NCI-H128 (cell line): ENCODE measurements at regions not wholly inside any gene's neighbourhood (a gene's known extent, or its start where the extent isn't known, plus 50 kb on each side); places are given as distances from the start of the nearest gene placed in this dataset.

Experiments
- DNase-seq: peaks from one replicate; lab custom pipeline; 2025; ENCODE audit not compliant: unreplicated experiment; lab: John Stamatoyannopoulos, UW

DNA sequence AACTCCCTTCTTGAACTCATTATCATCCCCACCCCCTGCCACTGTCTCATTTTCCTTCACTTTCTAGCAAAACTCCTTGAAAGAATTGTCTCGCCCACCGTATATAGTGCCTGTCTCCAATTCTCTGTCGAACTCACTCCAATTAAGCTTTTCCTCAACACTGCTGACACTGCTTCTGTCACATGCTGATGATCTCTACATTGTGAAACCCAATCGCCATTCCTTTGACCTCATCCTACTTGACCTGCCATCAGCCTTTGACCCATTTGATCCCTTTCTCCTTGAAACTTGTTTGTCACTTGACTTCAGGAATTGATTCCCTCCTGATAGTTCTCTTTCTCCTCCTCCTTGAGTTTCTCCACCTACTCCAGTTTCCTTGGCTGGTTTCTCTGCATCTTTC lies 54.8 kb downstream of the CCDC71L start:
- DNase-seq = no peak

DNA sequence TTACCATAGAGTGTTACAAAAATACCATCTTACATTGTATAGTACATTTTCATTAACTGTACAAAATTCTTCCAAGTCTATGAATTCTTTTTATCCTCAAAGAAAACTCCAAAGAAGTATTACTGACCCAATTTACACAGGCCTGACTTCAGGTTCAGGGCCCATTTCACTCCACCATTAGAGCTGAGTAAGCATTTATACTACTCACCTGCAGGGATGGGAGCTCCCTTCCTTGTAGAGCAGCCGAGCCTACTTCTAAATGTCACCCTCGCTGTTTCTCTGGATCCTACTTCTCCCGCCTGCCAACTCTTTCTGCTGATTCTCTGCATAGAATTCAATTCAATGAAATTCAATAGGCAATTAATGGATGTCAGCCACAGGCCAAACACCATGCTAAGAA lies 56.0 kb downstream of the CCDC71L start:
- no peak for DNase-seq

DNA sequence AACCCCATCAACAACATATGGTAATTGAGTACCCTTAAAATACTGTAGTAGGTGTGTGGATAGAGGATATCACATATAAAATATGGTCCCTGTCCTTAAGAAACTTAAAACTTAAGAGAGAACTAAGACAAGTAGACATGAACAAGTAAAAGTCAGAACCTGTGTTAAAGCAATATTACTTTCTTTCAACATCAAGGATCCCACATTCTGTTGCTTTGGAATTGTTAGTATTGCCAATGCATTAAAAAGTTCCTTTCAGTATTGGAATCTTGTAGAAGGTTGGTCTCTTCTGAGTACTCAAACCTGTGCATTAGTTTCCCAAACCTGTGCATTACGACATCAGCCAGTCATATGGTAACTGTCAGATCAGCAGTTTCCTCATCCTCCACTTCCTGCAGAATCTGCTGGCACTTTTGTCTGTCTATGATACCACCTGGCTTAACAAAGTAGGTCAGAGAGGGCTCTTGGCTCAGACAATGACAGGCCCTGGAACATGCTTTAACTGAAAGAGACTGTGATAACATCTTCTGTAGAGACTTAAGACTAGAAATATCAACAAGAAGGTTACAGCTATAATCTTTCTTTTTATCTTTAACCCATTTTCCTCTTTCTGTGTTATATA lies 56.5 kb downstream of the CCDC71L start:
- no peak for DNase-seq

DNA sequence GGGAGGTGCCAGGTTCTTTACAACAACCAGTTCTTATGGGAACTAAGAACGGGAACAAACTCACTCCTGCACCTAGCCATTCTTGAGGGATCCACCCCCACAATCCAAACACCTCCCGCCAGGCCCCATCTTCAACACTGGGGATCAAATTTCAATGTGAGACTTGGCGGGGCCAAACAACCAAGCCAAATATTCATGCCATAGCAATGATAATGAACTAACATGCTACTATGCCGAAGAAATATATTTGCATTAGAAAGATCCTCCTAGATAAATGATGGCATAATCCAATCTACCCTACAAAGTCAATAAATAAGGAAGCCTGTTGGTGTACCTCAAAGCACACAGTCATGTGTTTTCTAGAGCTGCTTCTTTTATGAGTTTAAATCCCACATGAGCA lies 57.6 kb downstream of the CCDC71L start:
- no peak for DNase-seq

DNA sequence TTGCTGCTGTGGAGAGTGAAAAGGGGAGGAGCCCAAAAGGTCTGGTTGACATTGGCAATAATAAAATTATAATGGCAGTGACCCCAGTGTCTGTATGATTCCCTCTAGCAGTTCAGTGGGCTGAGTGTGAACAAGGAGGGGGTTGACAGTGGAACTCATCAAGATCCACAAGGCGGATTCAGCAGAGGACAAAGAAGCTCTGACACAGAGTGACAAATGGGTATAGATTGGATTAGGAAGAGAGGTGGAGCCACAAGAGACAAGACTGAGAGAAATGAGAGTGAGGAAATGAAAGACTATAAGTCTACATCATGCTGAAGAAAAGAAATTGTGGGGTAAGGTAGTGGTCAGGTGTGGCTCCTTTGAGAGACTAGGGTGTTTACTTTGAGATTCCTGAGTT lies 58.9 kb downstream of the CCDC71L start:
- no peak for DNase-seq

DNA sequence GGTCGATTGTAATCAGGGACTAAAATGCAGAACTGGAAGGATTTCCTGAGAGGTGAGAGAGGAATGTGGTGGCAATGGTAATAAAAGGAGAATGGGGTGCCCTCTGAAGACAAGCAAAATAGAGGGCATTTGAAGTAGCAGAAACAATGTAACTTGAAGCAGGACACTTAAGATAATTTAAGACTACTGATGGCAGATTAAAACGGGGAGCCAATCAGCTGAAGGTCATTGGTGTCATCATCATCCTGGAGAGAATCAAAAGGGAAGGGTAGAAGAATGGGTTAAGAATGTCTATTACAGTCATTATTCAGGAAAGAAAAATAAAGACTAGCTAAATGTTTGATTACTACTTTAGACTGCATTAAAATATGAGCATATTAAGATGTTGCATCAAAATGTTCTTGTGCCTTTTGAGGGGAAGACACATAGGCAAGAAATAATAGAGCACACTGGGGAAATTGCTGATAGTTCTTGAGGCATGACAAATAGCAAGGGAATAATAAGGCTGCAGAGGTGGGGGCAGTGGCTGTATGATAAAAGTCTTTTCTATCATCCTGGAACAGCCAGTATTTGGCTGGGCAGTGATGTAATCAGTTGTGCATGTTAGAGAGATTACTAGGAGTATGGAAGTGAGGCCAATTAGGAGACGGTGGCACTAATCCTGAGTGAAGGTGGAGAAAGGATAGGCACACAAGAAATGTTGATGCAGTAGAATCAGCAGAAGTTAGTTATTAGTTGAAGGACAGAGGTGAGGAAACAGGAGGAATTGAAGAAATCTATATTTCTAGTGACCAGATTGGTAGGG lies 60.2 kb downstream of the CCDC71L start:
- DNase-seq = no peak

DNA sequence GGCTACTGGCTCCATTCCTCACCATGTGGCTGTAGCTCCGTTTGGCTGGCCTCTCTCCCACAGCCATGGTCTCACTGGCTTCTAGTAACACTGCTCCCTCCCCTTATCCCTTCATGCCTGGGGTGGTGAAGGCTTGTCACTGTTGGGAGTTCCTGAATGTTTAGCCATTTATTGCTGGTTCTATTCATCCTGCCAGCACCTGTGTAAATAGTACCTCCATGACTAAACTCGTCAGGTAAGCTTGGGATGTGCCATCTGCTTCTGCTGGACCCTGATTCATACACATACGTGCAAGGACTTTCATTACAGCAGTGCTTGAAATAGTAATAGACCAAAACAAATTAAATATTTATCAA lies 61.6 kb downstream of the CCDC71L start:
- DNase-seq = no peak

DNA sequence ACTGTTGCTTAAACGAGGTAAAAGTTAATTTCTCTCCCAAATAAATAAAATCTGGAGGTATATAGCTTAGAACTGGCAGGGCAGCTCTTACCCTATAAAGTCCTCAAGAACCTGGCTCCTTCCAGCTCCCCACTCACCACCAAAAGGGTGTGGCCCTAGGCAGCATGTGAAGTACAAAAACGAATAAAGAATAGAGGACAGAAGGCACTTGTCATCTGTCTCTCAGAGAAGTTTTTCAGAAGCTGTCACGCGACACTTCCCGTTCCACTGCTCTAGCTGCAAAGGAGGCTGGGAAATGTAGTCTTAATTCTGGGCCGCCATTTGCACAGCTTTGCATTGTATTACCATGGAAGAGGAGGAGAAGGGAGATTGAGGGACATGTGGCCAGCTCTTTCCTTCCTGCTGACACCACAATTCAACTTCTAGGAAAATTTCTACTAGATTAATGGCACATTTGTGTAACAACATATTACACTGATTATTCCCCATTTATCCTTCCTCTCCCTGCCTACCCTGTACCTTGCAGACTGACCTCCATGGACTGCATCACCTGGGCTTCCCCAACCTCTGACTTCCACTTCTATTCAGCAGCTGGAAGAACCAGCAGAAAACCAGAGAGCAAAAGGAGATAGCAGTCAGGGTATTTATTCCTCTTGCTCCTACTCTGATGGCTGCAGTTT lies 62.2 kb downstream of the CCDC71L start:
- DNase-seq = no peak

DNA sequence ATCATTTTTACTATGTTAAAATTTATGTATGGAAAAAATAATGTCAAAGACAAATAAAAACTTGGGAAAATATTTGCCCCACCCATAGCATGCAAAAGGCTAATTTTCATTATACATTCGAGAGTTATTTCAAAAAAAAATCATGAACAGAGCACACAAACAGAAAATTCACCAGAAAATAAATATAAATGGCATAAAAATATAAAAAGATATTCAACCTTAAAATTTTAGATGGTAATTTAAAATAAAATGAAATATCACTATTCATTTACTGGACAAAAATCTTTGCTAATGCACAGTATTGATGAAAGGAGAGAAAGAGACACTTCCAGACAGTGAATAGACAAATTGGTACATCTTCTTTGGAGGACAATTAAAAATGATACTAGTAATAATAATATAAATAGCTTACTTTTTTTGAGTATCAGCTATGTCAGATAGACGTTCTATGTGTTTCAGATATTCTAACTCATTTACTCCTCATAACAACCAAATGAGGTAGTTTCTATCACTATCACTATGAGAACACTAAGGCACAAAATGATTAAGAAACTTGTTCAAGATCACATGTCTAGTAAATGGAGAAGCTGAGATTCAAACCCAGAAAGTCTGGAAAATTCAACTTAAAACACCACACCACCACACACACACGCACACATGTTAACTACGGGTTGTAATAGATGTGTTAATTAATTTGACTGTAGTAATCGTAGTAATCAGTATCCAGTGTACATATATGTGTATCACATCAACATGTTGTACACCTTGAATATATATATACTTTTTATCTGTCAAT lies 63.0 kb downstream of the CCDC71L start:
- DNase-seq = no peak

DNA sequence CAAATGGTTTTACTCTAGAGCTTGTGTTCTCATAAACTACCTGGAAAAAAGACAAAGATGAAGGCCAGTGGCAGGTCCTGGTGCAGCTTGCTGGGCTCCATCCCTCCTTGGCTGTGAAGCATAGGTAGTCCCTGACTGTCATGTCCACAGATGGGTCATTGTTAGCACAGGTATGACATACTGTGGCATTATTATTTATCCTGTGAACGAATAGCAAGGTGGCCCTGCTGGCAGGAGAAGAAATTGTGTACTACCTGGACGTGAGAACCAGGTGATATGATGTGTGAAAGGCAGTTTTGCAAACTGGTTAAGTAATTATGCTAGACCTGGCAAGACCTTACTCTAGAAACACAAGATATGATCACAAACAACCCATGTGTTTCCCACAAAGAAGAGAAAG lies 63.9 kb downstream of the CCDC71L start:
- DNase-seq = no peak

DNA sequence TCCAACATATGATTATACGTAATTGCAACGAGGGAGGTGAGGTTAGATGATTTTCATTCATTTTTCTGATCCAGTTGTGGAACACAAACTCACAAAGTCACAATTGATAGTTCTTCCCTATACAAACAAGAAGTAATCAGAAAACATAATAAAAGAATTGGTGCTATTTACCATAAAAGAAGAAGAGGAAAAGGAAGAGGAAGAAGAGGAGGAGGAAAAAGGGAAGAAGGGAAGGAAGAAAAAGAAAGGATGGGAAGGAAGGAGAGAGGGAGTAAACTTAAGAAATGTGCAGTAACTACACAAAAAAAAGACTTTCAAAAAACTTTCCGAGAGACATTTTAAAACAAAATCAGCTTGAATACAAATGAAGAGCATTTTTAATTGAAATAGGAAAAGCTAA lies 65.0 kb downstream of the CCDC71L start:
- DNase-seq = no peak

DNA sequence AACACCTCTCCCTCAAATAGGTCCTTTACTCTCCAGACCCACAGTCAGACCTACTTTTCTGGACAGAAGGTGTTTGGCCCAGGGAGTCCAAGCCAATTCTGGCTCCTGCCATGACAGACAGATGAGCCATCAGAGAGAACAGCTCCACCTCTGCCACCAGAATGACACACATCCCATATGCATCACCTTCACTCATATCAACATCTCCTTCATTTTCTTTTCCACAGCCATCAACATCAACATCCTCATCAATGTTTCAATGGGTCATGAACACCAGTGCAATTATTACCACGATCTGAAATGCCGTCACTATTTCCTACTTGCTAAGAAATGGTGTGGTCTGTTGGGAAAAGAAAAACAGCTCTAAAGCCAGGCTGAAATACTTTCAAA lies 67.9 kb downstream of the CCDC71L start:
- DNase-seq = no peak

DNA sequence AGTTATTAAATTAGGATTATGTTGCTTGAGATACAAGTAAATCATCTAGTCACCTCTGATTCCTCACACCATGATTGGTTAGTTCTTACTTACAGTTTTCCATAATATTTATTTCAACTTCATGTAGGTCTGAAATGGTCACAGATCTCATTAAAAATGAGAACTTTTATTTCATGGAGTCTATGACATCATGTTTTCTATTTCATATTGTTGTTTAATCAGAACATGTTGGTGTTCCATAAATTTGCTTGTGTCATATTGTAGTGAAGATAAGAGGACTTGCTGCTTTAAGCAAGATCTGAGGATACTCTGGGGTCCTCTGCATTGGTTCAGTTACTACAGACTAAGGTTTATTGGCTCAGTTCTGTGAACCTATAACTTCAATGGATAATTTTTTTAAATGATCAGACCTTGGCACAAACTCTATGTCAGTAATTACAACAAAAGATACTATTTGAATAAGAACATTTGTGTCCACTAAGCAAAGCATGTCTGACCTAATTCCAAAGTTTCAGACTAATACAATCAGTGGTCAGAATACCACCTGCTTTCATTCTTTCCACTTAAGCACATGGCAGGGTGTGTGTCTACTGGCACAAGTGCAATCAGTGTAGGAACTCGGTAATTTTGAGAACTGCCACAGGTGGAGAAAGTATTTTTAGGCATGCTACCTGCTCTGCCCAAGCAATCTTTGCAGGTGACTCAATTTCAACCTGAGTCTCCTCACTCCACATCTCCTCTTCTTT lies 68.5 kb downstream of the CCDC71L start:
- DNase-seq = no peak

DNA sequence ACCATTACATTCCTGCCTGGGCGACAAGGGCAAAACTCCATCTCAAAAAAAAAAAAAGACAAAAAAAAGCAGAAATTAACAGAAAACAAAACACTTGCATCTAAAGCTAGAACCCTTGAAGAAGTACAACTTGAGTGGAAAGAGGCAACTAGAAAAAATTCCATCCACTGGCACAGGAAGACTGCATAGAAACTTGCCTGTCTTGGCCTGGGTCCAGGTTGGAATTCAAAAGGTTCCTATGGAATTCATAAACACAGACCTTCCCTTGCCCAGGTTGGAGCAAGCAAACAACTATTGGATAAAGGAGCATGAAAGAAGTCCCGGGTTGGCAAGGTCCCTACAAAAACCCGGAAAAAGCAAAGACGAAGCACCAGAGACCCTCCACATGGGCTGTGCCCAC lies 69.8 kb downstream of the CCDC71L start:
- no peak for DNase-seq

DNA sequence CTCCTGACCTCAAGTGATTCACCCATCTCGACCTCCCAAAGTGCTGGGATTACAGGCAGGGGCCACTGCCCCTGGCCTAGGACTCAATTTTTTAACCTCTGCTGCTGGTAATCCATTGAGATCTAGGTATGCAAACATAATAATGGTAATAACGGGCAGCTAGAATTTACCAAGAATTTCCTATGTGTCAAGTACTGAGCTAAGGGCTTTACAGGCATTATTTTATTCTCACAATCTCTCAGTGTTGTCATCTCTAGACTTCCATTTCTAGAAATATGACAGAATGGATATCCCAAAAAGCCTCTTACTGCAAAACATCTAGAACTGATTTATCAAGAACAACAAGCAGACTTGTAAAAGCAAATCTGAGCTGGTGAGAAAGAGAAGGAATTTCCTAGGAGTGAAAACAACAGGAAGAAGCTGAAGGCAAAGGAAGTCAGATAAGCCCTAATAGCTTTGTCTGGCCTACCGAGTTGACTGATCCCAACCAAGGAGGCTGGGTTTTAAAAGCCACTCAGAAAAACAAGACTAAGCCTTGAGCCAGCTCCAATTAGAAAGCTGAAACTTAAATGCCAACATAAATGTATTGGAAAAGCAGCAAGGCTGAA lies 70.6 kb downstream of the CCDC71L start:
- no peak for DNase-seq

DNA sequence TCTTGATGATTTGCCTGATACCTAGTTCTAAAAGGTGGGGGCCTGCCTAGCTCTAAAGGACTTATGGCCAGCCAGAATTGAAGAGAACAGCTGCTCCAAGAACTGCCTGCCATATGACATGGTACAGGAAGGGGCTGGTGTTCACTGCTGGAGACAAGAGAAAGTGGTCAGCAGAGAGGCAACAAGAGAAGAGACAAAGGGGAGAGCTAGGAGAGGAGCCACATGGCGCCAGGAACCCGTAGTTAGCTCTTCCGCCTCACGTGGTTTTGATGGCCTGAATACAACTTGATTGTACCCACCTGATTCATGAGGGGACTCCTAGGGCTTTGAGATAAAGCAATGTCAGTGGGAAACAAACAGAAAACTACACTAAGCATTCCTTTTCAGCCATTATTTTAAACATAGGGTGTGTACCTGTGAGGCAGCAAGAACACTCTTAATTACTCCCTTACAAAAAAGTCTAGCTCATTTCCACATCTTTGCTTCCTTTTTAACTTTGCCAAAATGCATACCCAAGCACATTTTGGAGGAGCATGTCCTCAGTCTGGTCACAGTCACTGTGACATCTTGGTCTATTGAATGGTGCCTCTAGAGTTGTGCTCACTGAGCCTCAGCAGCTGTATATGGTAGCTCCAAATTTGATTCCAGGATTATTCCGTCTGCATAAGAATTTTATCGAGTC lies 71.6 kb downstream of the CCDC71L start:
- no peak for DNase-seq

DNA sequence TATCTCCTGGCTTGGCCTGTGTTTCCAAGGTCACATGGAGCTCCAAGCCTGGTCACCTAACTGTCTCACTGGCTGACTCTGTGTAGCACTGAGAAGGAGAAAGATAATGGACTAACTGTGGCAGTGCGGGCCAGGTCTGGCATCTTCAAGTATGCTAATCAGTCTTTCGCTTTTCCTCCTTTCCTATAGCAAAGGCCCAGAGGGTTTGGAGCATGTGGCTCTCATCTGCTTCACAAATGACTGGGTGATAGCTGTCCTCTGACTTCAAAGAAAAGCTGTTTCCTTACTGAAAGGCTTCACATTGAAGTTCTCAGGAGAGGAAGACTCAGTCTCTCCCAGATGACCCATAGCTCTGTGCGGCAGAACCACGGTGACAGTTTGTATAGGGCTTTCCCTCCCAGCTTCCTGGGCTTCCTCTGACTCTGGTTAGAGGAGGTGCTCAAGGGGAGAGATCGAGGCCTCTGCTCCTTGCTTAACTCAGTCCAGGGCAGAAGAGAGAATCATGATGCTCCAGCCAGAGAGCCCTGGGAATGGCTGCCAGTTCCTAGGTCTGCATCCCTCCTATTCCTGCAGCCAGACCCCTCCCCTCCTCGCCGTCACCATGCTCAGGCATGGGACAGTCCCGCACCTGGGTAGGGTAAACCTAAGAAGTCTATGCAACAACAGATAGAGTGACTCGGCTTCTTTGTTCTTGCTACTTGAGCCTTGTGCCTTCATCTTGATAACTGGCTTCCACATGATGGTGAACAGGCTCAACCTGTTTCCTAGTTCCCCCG lies 72.3 kb downstream of the CCDC71L start:
- DNase-seq = no peak

DNA sequence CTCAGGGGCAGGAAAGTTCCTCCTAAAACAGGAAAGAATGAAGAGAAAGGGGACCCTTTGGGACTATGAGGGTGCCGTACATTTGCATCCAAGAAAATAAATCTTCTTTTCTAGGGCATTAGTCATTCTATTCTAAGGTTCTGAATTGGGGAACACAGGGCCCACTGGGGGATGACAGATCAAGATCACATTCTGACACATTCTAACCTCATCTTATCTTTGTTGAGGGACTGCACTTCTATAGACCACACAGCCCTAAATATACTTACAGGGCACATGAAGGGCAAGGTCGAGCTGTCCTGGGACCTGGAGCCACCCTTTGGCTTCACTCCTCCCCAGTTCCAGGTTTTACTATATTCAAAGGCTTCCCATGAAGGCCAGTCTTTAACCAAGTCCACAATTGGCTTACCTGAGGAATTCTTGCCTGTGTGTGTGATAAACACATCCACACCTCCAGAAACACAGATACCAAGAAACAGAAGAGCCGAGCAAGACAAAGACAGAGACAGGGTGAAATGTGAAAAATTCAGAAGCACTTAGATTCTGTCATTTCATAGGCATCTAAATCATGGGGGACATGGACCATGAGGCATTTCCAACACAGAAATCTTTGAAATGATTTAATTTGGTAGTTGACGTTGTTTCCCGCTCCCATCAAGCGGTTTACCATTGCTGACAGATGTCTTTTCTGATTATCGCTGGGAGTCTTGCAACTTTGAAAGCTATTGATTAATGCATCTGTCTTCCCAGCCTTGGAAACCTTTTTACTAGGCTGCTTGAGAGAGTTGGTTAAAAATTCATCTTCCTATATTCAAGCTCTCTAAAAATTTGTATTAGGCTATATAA lies 75.8 kb downstream of the CCDC71L start:
- DNase-seq = no peak
